Panc1 (cell line): ENCODE measurements at regions not wholly inside any gene's neighbourhood (a gene's known extent, or its start where the extent isn't known, plus 50 kb on each side); places are given as distances from the start of the nearest gene placed in this dataset.

ENCODE experiments used
- POLR2AphosphoS5 ChIP-seq: IDR thresholded peaks from 2 replicates; pipeline ENCODE4 v1.6.1; 2012; ENCODE audit warnings: mild to moderate bottlenecking, low read depth, low read length, moderate library complexity
- TF ChIP-seq, protein P1 (sequence below), 2 experiments: IDR thresholded peaks; 2 replicates each; pipeline ENCODE4 v1.6.1; 2011 to 2012; ENCODE audit warnings: low read depth in 2 of 2, control low read depth in 1 of 2, low read length in 1 of 2, mild to moderate bottlenecking in 1 of 2, moderate library complexity in 1 of 2; ENCODE audit not compliant: insufficient read depth in 1 of 2
- TF ChIP-seq, protein P2 (sequence below): fragments of 450-650 bp; IDR thresholded peaks from 2 replicates; pipeline ENCODE4 v1.5.1; 2017; ENCODE audit warnings: mild to moderate bottlenecking

DNA sequence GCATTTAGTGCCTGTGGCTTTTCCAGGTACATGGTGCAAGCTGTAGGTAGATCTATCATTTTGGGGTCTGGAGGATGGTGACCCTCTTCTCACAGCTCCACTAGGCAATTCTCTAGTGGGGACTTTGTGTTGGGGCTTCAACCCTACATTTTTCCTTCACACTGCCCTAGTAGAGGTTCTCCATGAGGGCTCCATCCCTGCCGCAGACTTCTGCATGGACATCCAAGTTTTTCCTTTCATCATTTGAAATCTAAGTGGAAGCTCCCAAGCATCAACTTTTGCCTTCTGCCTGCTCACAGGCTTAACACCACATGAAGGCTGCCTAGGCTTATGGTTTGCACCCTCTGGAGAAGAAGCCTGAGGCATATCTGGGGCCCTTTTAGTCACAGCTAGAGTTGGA is 492.7 kb downstream of the PIK3C3 start:
- TF ChIP-seq, protein P1, sequence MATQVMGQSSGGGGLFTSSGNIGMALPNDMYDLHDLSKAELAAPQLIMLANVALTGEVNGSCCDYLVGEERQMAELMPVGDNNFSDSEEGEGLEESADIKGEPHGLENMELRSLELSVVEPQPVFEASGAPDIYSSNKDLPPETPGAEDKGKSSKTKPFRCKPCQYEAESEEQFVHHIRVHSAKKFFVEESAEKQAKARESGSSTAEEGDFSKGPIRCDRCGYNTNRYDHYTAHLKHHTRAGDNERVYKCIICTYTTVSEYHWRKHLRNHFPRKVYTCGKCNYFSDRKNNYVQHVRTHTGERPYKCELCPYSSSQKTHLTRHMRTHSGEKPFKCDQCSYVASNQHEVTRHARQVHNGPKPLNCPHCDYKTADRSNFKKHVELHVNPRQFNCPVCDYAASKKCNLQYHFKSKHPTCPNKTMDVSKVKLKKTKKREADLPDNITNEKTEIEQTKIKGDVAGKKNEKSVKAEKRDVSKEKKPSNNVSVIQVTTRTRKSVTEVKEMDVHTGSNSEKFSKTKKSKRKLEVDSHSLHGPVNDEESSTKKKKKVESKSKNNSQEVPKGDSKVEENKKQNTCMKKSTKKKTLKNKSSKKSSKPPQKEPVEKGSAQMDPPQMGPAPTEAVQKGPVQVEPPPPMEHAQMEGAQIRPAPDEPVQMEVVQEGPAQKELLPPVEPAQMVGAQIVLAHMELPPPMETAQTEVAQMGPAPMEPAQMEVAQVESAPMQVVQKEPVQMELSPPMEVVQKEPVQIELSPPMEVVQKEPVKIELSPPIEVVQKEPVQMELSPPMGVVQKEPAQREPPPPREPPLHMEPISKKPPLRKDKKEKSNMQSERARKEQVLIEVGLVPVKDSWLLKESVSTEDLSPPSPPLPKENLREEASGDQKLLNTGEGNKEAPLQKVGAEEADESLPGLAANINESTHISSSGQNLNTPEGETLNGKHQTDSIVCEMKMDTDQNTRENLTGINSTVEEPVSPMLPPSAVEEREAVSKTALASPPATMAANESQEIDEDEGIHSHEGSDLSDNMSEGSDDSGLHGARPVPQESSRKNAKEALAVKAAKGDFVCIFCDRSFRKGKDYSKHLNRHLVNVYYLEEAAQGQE (IDR thresholded peaks at IDR 0.05; ENCODE audit: insufficient read depth in 1 of 2, low read depth in 2 of 2, low read length in 1 of 2), result no peak
- TF ChIP-seq, protein P2, sequence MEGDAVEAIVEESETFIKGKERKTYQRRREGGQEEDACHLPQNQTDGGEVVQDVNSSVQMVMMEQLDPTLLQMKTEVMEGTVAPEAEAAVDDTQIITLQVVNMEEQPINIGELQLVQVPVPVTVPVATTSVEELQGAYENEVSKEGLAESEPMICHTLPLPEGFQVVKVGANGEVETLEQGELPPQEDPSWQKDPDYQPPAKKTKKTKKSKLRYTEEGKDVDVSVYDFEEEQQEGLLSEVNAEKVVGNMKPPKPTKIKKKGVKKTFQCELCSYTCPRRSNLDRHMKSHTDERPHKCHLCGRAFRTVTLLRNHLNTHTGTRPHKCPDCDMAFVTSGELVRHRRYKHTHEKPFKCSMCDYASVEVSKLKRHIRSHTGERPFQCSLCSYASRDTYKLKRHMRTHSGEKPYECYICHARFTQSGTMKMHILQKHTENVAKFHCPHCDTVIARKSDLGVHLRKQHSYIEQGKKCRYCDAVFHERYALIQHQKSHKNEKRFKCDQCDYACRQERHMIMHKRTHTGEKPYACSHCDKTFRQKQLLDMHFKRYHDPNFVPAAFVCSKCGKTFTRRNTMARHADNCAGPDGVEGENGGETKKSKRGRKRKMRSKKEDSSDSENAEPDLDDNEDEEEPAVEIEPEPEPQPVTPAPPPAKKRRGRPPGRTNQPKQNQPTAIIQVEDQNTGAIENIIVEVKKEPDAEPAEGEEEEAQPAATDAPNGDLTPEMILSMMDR, result no peak
- no peak for TF ChIP-seq POLR2AphosphoS5
